T-helper 1 cell treated with Interleukin-12 subunit alpha and Interleukin-12 subunit beta and Interleukin-4 antibody, amounts not matched to agents 30 μg/mL and 1 μg/mL, for 36 hours (primary cell): ENCODE measurements at regions not wholly inside any gene's neighbourhood (a gene's known extent, or its start where the extent isn't known, plus 50 kb on each side); places are given as distances from the start of the nearest gene placed in this dataset.

Experiments
- H3K27ac Mint-ChIP-seq: one replicate; pipeline ENCODE4 v1.8.0; 2021; ENCODE audit warnings: mild to moderate bottlenecking, mixed read lengths
- H3K27me3 Mint-ChIP-seq: one replicate; pipeline ENCODE4 v1.8.0; 2021; ENCODE audit warnings: low read depth, mixed read lengths
- H3K36me3 Mint-ChIP-seq: one replicate; pipeline ENCODE4 v1.8.0; 2021; ENCODE audit warnings: low read depth, mixed read lengths
- H3K4me1 Mint-ChIP-seq: one replicate; pipeline ENCODE4 v1.8.0; 2021; ENCODE audit warnings: low read depth, mixed read lengths
- H3K4me3 Mint-ChIP-seq: one replicate; pipeline ENCODE4 v1.8.0; 2021; ENCODE audit warnings: mild to moderate bottlenecking, moderate library complexity, mixed read lengths
- H3K9me3 Mint-ChIP-seq: one replicate; pipeline ENCODE4 v1.8.0; 2021; ENCODE audit warnings: mixed read lengths

GRCh38 chr1:221856228-221857093 lies 114.6 kb upstream of the DUSP10 start:
- Mint-ChIP-seq H3K27me3 (no peaks in the 10 kb centered on the region), H3K4me1 (no peaks in the 10 kb centered on the region), H3K36me3 (no peaks in the 10 kb centered on the region), H3K9me3 (no peaks in the 10 kb centered on the region), H3K27ac (no peak overlapping the region), H3K4me3 (no peak overlapping the region)

GRCh38 chr1:221855156-221855555 lies 113.3 kb upstream of the DUSP10 start:
- Mint-ChIP-seq H3K36me3 (no peaks in the 10 kb centered on the region), H3K27ac (no peak overlapping the region), H3K4me1 (no peaks in the 10 kb centered on the region), H3K27me3 (no peaks in the 10 kb centered on the region), H3K9me3 (no peaks in the 10 kb centered on the region), H3K4me3 (no peak overlapping the region)

GRCh38 chr1:221851336-221851735 lies 109.4 kb upstream of the DUSP10 start:
- Mint-ChIP-seq H3K4me3 (no peak overlapping the region), H3K36me3 (no peaks in the 10 kb centered on the region), H3K4me1 (no peaks in the 10 kb centered on the region), H3K27me3 (no peaks in the 10 kb centered on the region), H3K9me3 (peaks cover 5% of the 10 kb centered on the region), H3K27ac (no peak overlapping the region)

GRCh38 chr1:221850470-221851187 lies 108.7 kb upstream of the DUSP10 start:
- Mint-ChIP-seq H3K4me3 (no peak overlapping the region), H3K27me3 (no peaks in the 10 kb centered on the region), H3K4me1 (no peaks in the 10 kb centered on the region), H3K9me3 (peaks cover 5% of the 10 kb centered on the region), H3K27ac (no peak overlapping the region), H3K36me3 (no peaks in the 10 kb centered on the region)

- Mint-ChIP-seq H3K9me3 (peaks cover 5% of the 10 kb centered on the region), H3K27me3 (no peaks in the 10 kb centered on the region), H3K4me3 (no peak overlapping the region), H3K36me3 (no peaks in the 10 kb centered on the region), H3K4me1 (no peaks in the 10 kb centered on the region), H3K27ac (no peak overlapping the region)
These were observed 108.0 kb upstream of the DUSP10 start for GRCh38 chr1:221849897-221850296.

- Mint-ChIP-seq H3K4me1 (no peaks in the 10 kb centered on the region), H3K27me3 (no peaks in the 10 kb centered on the region), H3K9me3 (peaks cover 5% of the 10 kb centered on the region), H3K4me3 (no peak overlapping the region), H3K27ac (no peak overlapping the region), H3K36me3 (no peaks in the 10 kb centered on the region)
These were observed 107.2 kb upstream of the DUSP10 start for GRCh38 chr1:221849110-221849509.

GRCh38 chr1:221847676-221848075 lies 105.8 kb upstream of the DUSP10 start:
- Mint-ChIP-seq H3K27me3 (no peaks in the 10 kb centered on the region), H3K27ac (no peak overlapping the region), H3K36me3 (no peaks in the 10 kb centered on the region)

GRCh38 chr1:221845650-221846371 lies 103.9 kb upstream of the DUSP10 start:
- Mint-ChIP-seq H3K27me3 (no peaks in the 10 kb centered on the region), H3K9me3 (peaks cover 5% of the 10 kb centered on the region), H3K27ac (no peak overlapping the region), H3K36me3 (no peaks in the 10 kb centered on the region), H3K4me3 (no peak overlapping the region), H3K4me1 (peaks cover 4% of the 10 kb centered on the region)

More at GRCh38 chr1:221847676-221848075, 105.8 kb upstream of the DUSP10 start:
- Mint-ChIP-seq H3K4me3 (no peak overlapping the region), H3K9me3 (peaks cover 5% of the 10 kb centered on the region), H3K4me1 (no peaks in the 10 kb centered on the region)

- Mint-ChIP-seq H3K9me3 (no peaks in the 10 kb centered on the region), H3K36me3 (peaks cover 1% of the 10 kb centered on the region), H3K27me3 (no peaks in the 10 kb centered on the region), H3K4me3 (no peak overlapping the region), H3K4me1 (peaks cover 33% of the 10 kb centered on the region), H3K27ac (no peak overlapping the region)
These were observed 100.1 kb upstream of the DUSP10 start for GRCh38 chr1:221841983-221842335.

- Mint-ChIP-seq H3K9me3 (no peaks in the 10 kb centered on the region), H3K4me3 (no peak overlapping the region)
These were observed 99.5 kb upstream of the DUSP10 start for GRCh38 chr1:221841251-221841982.

GRCh38 chr1:221840511-221841243 lies 98.8 kb upstream of the DUSP10 start:
- Mint-ChIP-seq H3K9me3 (no peaks in the 10 kb centered on the region), H3K27me3 (no peaks in the 10 kb centered on the region), H3K27ac (peak overlapping the region; percentile 16), H3K4me1 (peaks cover 38% of the 10 kb centered on the region), H3K36me3 (peaks cover 1% of the 10 kb centered on the region), H3K4me3 (no peak overlapping the region)

More at GRCh38 chr1:221841251-221841982, 99.5 kb upstream of the DUSP10 start:
- Mint-ChIP-seq H3K27ac (peak overlapping the region; percentile 16), H3K36me3 (peaks cover 1% of the 10 kb centered on the region), H3K27me3 (no peaks in the 10 kb centered on the region), H3K4me1 (peaks cover 35% of the 10 kb centered on the region)

GRCh38 chr1:221839782-221840395 lies 98.0 kb upstream of the DUSP10 start:
- H3K4me3 Mint-ChIP-seq: no peak overlapping the region
- H3K27ac Mint-ChIP-seq: peak overlapping the region; percentile 53
- no peaks in the 10 kb centered on the region for H3K27me3 Mint-ChIP-seq
- H3K9me3 Mint-ChIP-seq: no peaks in the 10 kb centered on the region
- H3K36me3 Mint-ChIP-seq: peaks cover 1% of the 10 kb centered on the region
- H3K4me1 Mint-ChIP-seq: peaks cover 45% of the 10 kb centered on the region

GRCh38 chr1:221839321-221839720 lies 97.4 kb upstream of the DUSP10 start:
- Mint-ChIP-seq H3K4me1 (peaks cover 50% of the 10 kb centered on the region), H3K27me3 (no peaks in the 10 kb centered on the region), H3K27ac (peak overlapping the region; percentile 55), H3K9me3 (no peaks in the 10 kb centered on the region), H3K4me3 (no peak overlapping the region), H3K36me3 (peaks cover 1% of the 10 kb centered on the region)
